Astrocyte (in vitro differentiated cells and primary cell): ENCODE measurements at regions not wholly inside any gene's neighbourhood (a gene's known extent, or its start where the extent isn't known, plus 50 kb on each side); places are given as distances from the start of the nearest gene placed in this dataset.

ENCODE experiments used
- DNase-seq: peaks from one replicate; pipeline ENCODE4 v3.0.0-alpha.2; 2010; ENCODE audit warnings: low read depth
- FAIRE-seq: peaks from 2 replicates; lab custom pipeline; 2011; peaks lifted over from hg19 to GRCh38; lab: Jason Lieb, UNC
- H2AFZ ChIP-seq: 2 replicates; pipeline ENCODE4 v1.6.0; 2012; ENCODE audit warnings: low read depth, low read length, inconsistent platforms
- H3K27ac ChIP-seq: 2 replicates; pipeline ENCODE4 v1.5.1; 2011; ENCODE audit warnings: low read depth, low read length, inconsistent platforms
- H3K27me3 ChIP-seq: 2 replicates; pipeline ENCODE4 v1.6.0; 2011; ENCODE audit warnings: low read length, inconsistent platforms; ENCODE audit not compliant: insufficient read depth
- H3K36me3 ChIP-seq: 2 replicates; pipeline ENCODE4 v1.5.1; 2011; ENCODE audit warnings: low read length, inconsistent platforms; ENCODE audit not compliant: insufficient read depth
- H3K4me1 ChIP-seq: 2 replicates; pipeline ENCODE4 v1.5.1; 2011; ENCODE audit warnings: low read length, inconsistent platforms; ENCODE audit not compliant: insufficient read depth
- H3K4me2 ChIP-seq: 2 replicates; pipeline ENCODE4 v1.6.0; 2012; ENCODE audit warnings: low read length, inconsistent platforms
- H3K4me3 ChIP-seq: 2 replicates; pipeline ENCODE4 v1.5.1; 2011; ENCODE audit warnings: low read depth, mild to moderate bottlenecking, low read length, inconsistent platforms; ENCODE audit not compliant: insufficient read depth
- H3K79me2 ChIP-seq: 2 replicates; pipeline ENCODE4 v1.6.0; 2012; ENCODE audit warnings: mild to moderate bottlenecking, low read length, inconsistent platforms; ENCODE audit not compliant: insufficient read depth
- H3K9ac ChIP-seq: 2 replicates; pipeline ENCODE4 v1.6.0; 2012; ENCODE audit warnings: mild to moderate bottlenecking, low read length, inconsistent platforms
- H3K9me3 ChIP-seq: 2 replicates; pipeline ENCODE4 v1.5.1; 2012; ENCODE audit warnings: low read depth, mild to moderate bottlenecking, low read length, inconsistent platforms; ENCODE audit not compliant: insufficient read depth
- H4K20me1 ChIP-seq: 2 replicates; pipeline ENCODE4 v1.6.0; 2012; ENCODE audit warnings: low read length, inconsistent platforms; ENCODE audit not compliant: insufficient read depth
- H3K27ac Mint-ChIP-seq: one replicate; pipeline ENCODE4 v1.8.0; 2021; ENCODE audit warnings: mild to moderate bottlenecking, mixed read lengths; ENCODE audit not compliant: unreplicated experiment
- H3K27me3 Mint-ChIP-seq: one replicate; pipeline ENCODE4 v1.8.0; 2021; ENCODE audit warnings: low read depth, mixed read lengths; ENCODE audit not compliant: unreplicated experiment
- H3K36me3 Mint-ChIP-seq: one replicate; pipeline ENCODE4 v1.8.0; 2021; ENCODE audit warnings: low read depth, mixed read lengths; ENCODE audit not compliant: unreplicated experiment
- H3K4me1 Mint-ChIP-seq: one replicate; pipeline ENCODE4 v1.8.0; 2021; ENCODE audit warnings: low read depth, mixed read lengths; ENCODE audit not compliant: unreplicated experiment
- H3K4me3 Mint-ChIP-seq: one replicate; pipeline ENCODE4 v1.8.0; 2021; ENCODE audit warnings: mild to moderate bottlenecking, moderate library complexity, mixed read lengths; ENCODE audit not compliant: unreplicated experiment
- H3K9me3 Mint-ChIP-seq: one replicate; pipeline ENCODE4 v1.8.0; 2021; ENCODE audit warnings: mild to moderate bottlenecking, mixed read lengths; ENCODE audit not compliant: unreplicated experiment
- CTCF ChIP-seq: IDR thresholded peaks from 2 replicates; pipeline ENCODE4 v1.5.1; 2011; ENCODE audit warnings: low read depth, mild to moderate bottlenecking, inconsistent platforms, low read length, moderate library complexity; ENCODE audit not compliant: insufficient read depth
- EZH2 ChIP-seq: IDR thresholded peaks from 2 replicates; pipeline ENCODE4 v1.6.1; 2012; ENCODE audit warnings: mild to moderate bottlenecking, low read length, inconsistent platforms; ENCODE audit not compliant: insufficient read depth

- Histone ChIP-seq H3K36me3 (no peaks in the 10 kb centered on the region), H3K4me2 (no peak overlapping the region)
- TF ChIP-seq CTCF (no peak), EZH2 (no peak)
Observed at GRCh38 chr7:145147865-145148264, 312.0 kb upstream of the TPK1 start.

GRCh38 chr7:145143685-145144084 lies 307.8 kb upstream of the TPK1 start:
- Histone ChIP-seq H3K4me3 (no peak overlapping the region), H3K4me2 (no peak overlapping the region), H3K36me3 (no peaks in the 10 kb centered on the region), H3K27me3 (no peaks in the 10 kb centered on the region), H3K27ac (no peak overlapping the region), H4K20me1 (no peaks in the 10 kb centered on the region), H2AFZ (no peak overlapping the region), H3K9ac (no peak overlapping the region), H3K79me2 (no peaks in the 10 kb centered on the region), H3K9me3 (no peaks in the 10 kb centered on the region), H3K4me1 (no peaks in the 10 kb centered on the region)
- Mint-ChIP-seq H3K27me3 (no peaks in the 10 kb centered on the region), H3K27ac (no peak overlapping the region), H3K4me3 (no peak overlapping the region), H3K36me3 (no peaks in the 10 kb centered on the region), H3K9me3 (no peaks in the 10 kb centered on the region), H3K4me1 (no peaks in the 10 kb centered on the region)
- no peak for TF ChIP-seq CTCF
- TF ChIP-seq EZH2: no peak
- no peak for FAIRE-seq
- DNase-seq: no peak

More at GRCh38 chr7:145147865-145148264, 312.0 kb upstream of the TPK1 start:
- Mint-ChIP-seq H3K27ac (no peak overlapping the region), H3K27me3 (no peaks in the 10 kb centered on the region), H3K4me1 (no peaks in the 10 kb centered on the region), H3K4me3 (no peak overlapping the region), H3K36me3 (no peaks in the 10 kb centered on the region), H3K9me3 (peaks cover 2% of the 10 kb centered on the region)
- Histone ChIP-seq H3K79me2 (no peaks in the 10 kb centered on the region), H2AFZ (no peak overlapping the region), H3K9ac (no peak overlapping the region), H3K27ac (no peak overlapping the region), H3K27me3 (no peaks in the 10 kb centered on the region), H3K4me3 (no peak overlapping the region), H4K20me1 (no peaks in the 10 kb centered on the region), H3K9me3 (no peaks in the 10 kb centered on the region), H3K4me1 (no peaks in the 10 kb centered on the region)
- no peak for FAIRE-seq
- DNase-seq: no peak

- no peaks in the 10 kb centered on the region for H3K27me3 Mint-ChIP-seq
- TF ChIP-seq EZH2 (no peak), CTCF (no peak)
- Histone ChIP-seq H3K9ac (no peak overlapping the region), H3K27ac (no peak overlapping the region), H4K20me1 (no peaks in the 10 kb centered on the region), H3K27me3 (no peaks in the 10 kb centered on the region), H3K4me1 (no peaks in the 10 kb centered on the region), H3K4me2 (no peak overlapping the region), H3K4me3 (no peak overlapping the region), H3K36me3 (no peaks in the 10 kb centered on the region), H3K9me3 (peaks cover 14% of the 10 kb centered on the region), H2AFZ (no peak overlapping the region), H3K79me2 (no peaks in the 10 kb centered on the region)
- no peak for DNase-seq
- no peak overlapping the region for H3K27ac Mint-ChIP-seq
- no peaks in the 10 kb centered on the region for H3K4me1 Mint-ChIP-seq
- no peak overlapping the region for H3K4me3 Mint-ChIP-seq
- H3K36me3 Mint-ChIP-seq: no peaks in the 10 kb centered on the region
- FAIRE-seq: no peak
- no peaks in the 10 kb centered on the region for H3K9me3 Mint-ChIP-seq
Observed at GRCh38 chr7:145134377-145134776, 298.5 kb upstream of the TPK1 start.
